Endothelial cell of umbilical vein (primary cell): ENCODE measurements at regions not wholly inside any gene's neighbourhood (a gene's known extent, or its start where the extent isn't known, plus 50 kb on each side); places are given as distances from the start of the nearest gene placed in this dataset.

Experiments
- BruUV-seq: library from RNA; stranded (reverse); fragments of 400-500 nt; replicated peaks from 2 replicates; lab custom pipeline; 2021; lab: Mats Ljungman, UMichigan
- CTCF ChIA-PET: fragments of 300-600, 350-600 bp; sonication (Branson Sonifier 250); formaldehyde crosslinking; loops from one replicate; lab custom pipeline; 2021; ENCODE audit warnings: antibody characterized with exemption, inconsistent platforms; lab: Charles Lee
- POLR2A ChIA-PET: fragments of 300-600, 350-600 bp; sonication (Branson Sonifier 250); formaldehyde crosslinking; loops from one replicate; lab custom pipeline; 2021; ENCODE audit warnings: antibody characterized with exemption, inconsistent platforms; lab: Charles Lee
- DNase-seq: peaks from one replicate; pipeline ENCODE4 v3.0.0-alpha.2; 2011; ENCODE audit warnings: low read depth, low spot score
- FAIRE-seq: peaks from 2 replicates; lab custom pipeline; 2011; peaks lifted over from hg19 to GRCh38; lab: Jason Lieb, UNC
- H2AFZ ChIP-seq: 2 replicates; pipeline ENCODE4 v1.6.0; 2012; ENCODE audit warnings: low read depth, low read length, control low read depth, inconsistent platforms
- H3K27ac ChIP-seq: 2 replicates; pipeline ENCODE4 v1.5.1; 2011; ENCODE audit warnings: low read depth, mild to moderate bottlenecking, control low read depth, low read length, moderate library complexity; ENCODE audit not compliant: insufficient read depth
- H3K27me3 ChIP-seq, 2 experiments: 2 replicates each; pipeline versions ENCODE4 v1.6.0 to v1.6.1; 2011; ENCODE audit warnings: low read length in 2 of 2, mixed read lengths in 1 of 2; ENCODE audit not compliant: control insufficient read depth in 2 of 2, insufficient read depth in 2 of 2
- H3K36me3 ChIP-seq, 2 experiments: 2 replicates in 1 of 2; 3 replicates in 1 of 2; pipeline ENCODE4 v1.5.1; 2011; ENCODE audit warnings: low read length in 2 of 2, mild to moderate bottlenecking in 1 of 2, moderate library complexity in 1 of 2; ENCODE audit not compliant: control insufficient read depth in 2 of 2, insufficient read depth in 2 of 2; ENCODE audit errors: extremely low read depth in 1 of 2
- H3K4me1 ChIP-seq: 3 replicates; pipeline ENCODE4 v1.5.1; 2011; ENCODE audit warnings: mild to moderate bottlenecking, low read length; ENCODE audit not compliant: control insufficient read depth, insufficient read depth; ENCODE audit errors: extremely low read depth
- H3K4me2 ChIP-seq: 2 replicates; pipeline ENCODE4 v1.6.1; 2011; ENCODE audit warnings: low read length, control low read depth, mixed read lengths; ENCODE audit not compliant: insufficient read depth
- H3K4me3 ChIP-seq, 3 experiments: fragments of 200-600 bp in 1 of 3; sonication (generic), shearing (Covaris generic) in 1 of 3; replicated peaks in 1 of 3; 2 replicates each; pipeline ENCODE4 v1.5.1; 2011 to 2016; ENCODE audit warnings: control low read depth in 3 of 3, low read length in 3 of 3, mild to moderate bottlenecking in 2 of 3, inconsistent platforms in 1 of 3, low read depth in 1 of 3, moderate library complexity in 1 of 3; ENCODE audit not compliant: insufficient read depth in 1 of 3
- H3K79me2 ChIP-seq: 2 replicates; pipeline ENCODE4 v1.6.0; 2012; ENCODE audit warnings: low read length, inconsistent platforms; ENCODE audit not compliant: control insufficient read depth, insufficient read depth
- H3K9ac ChIP-seq: replicated peaks from 2 replicates; pipeline ENCODE3; 2011; ENCODE audit warnings: low read length, control low read depth; ENCODE audit not compliant: insufficient read depth; ENCODE audit errors: extremely low read depth
- H3K9me1 ChIP-seq: replicated peaks from 3 replicates; pipeline ENCODE4 v1.6.0; 2011; ENCODE audit warnings: mild to moderate bottlenecking, low read length; ENCODE audit not compliant: control insufficient read depth, insufficient read depth; ENCODE audit errors: extremely low read depth
- H3K9me3 ChIP-seq: replicated peaks from 2 replicates; pipeline ENCODE4 v1.5.1; 2012; ENCODE audit warnings: low read length, inconsistent platforms; ENCODE audit not compliant: control insufficient read depth, insufficient read depth
- H4K20me1 ChIP-seq: replicated peaks from 2 replicates; pipeline ENCODE3; 2011; ENCODE audit warnings: mild to moderate bottlenecking, low read length; ENCODE audit not compliant: control insufficient read depth, insufficient read depth; ENCODE audit errors: extremely low read depth
- EZH2 ChIP-seq: IDR thresholded peaks from 2 replicates; pipeline ENCODE4 v1.6.1; 2012; ENCODE audit warnings: borderline replicate concordance, low read depth, mild to moderate bottlenecking, moderate library complexity, low read length, inconsistent platforms; ENCODE audit not compliant: severe bottlenecking
- FOS ChIP-seq: IDR thresholded peaks from 2 replicates; pipeline ENCODE4 v1.6.1; 2011; ENCODE audit warnings: mild to moderate bottlenecking, low read length, moderate library complexity, borderline replicate concordance; ENCODE audit not compliant: insufficient read depth
- GATA2 ChIP-seq: IDR thresholded peaks from 2 replicates; pipeline ENCODE4 v1.7.0; 2011; ENCODE audit warnings: low read depth, mild to moderate bottlenecking, moderate library complexity, mixed read lengths, low read length; ENCODE audit not compliant: insufficient read length, insufficient read depth
- JUN ChIP-seq: IDR thresholded peaks from 2 replicates; pipeline ENCODE4 v1.6.1; 2011; ENCODE audit warnings: borderline replicate concordance, low read depth; ENCODE audit not compliant: insufficient read length, insufficient read depth
- MAX ChIP-seq: IDR thresholded peaks from 2 replicates; pipeline ENCODE4 v1.6.1; 2011; ENCODE audit not compliant: insufficient read depth, insufficient read length
- MYC ChIP-seq: IDR thresholded peaks from one replicate; pipeline ENCODE4 v1.6.1; 2011; ENCODE audit warnings: mild to moderate bottlenecking, low read depth, low read length
- POLR2A ChIP-seq: IDR thresholded peaks from 2 replicates; pipeline ENCODE4 v1.6.1; 2012; ENCODE audit warnings: low read depth, mild to moderate bottlenecking, control low read depth, low read length
- POLR2AphosphoS5 ChIP-seq: IDR thresholded peaks from 2 replicates; pipeline ENCODE4 v1.6.1; 2012; ENCODE audit warnings: low read depth, mild to moderate bottlenecking, control low read depth, low read length, moderate library complexity; ENCODE audit not compliant: insufficient read depth
- dilution Hi-C: fragments of 300-500 bp; cut with MboI; formaldehyde crosslinking; loops from one replicate; pipeline ENCODE4 v1.15.0; 2019; ENCODE audit warnings: low sequenced_read_pairs; ENCODE audit not compliant: extremely low pct_ligation_motif_present
- intact Hi-C: fragments of 100-400 bp; cut with micrococcal nuclease; formaldehyde crosslinking; loops from one replicate; pipeline ENCODE4 v1.10.0; 2022
- TF ChIP-seq, protein P1 (sequence below), 2 donors: IDR thresholded peaks; 1 replicate in 1 of 2; 2 replicates in 1 of 2; pipeline ENCODE4 v1.5.1; 2011; ENCODE audit warnings: low read length in 2 of 2, mild to moderate bottlenecking in 2 of 2, moderate library complexity in 2 of 2, control low read depth in 1 of 2, inconsistent platforms in 1 of 2, low read depth in 1 of 2; ENCODE audit not compliant: insufficient read depth in 1 of 2; ENCODE audit errors: extremely low read depth in 1 of 2

- Histone ChIP-seq H3K4me1 (peaks cover 3% of the 10 kb centered on the region), H3K9me1 (no peaks in the 10 kb centered on the region), H3K27me3 (no peaks in the 10 kb centered on the region), H2AFZ (no peak overlapping the region), H3K4me2 (no peak overlapping the region), H3K9me3 (no peaks in the 10 kb centered on the region), H3K9ac (no peak overlapping the region), H3K27ac (no peak overlapping the region), H3K4me3 (no peak overlapping the region), H3K79me2 (no peaks in the 10 kb centered on the region), H3K36me3 (no peaks in the 10 kb centered on the region), H4K20me1 (no peaks in the 10 kb centered on the region)
- POLR2A ChIA-PET, result no interaction called here
- DNase-seq, result no peak
- BruUV-seq, result no TSS peak
- CTCF ChIA-PET, result no interaction called here
- dilution Hi-C loops (no loop called here), intact Hi-C loops (no loop called here)
- TF ChIP-seq POLR2AphosphoS5, result no peak
- no peak for TF ChIP-seq FOS
- no peak for TF ChIP-seq POLR2A
- TF ChIP-seq MYC, result no peak
- TF ChIP-seq, protein P1, sequence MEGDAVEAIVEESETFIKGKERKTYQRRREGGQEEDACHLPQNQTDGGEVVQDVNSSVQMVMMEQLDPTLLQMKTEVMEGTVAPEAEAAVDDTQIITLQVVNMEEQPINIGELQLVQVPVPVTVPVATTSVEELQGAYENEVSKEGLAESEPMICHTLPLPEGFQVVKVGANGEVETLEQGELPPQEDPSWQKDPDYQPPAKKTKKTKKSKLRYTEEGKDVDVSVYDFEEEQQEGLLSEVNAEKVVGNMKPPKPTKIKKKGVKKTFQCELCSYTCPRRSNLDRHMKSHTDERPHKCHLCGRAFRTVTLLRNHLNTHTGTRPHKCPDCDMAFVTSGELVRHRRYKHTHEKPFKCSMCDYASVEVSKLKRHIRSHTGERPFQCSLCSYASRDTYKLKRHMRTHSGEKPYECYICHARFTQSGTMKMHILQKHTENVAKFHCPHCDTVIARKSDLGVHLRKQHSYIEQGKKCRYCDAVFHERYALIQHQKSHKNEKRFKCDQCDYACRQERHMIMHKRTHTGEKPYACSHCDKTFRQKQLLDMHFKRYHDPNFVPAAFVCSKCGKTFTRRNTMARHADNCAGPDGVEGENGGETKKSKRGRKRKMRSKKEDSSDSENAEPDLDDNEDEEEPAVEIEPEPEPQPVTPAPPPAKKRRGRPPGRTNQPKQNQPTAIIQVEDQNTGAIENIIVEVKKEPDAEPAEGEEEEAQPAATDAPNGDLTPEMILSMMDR (IDR thresholded peaks at IDR 0.05; ENCODE audit: extremely low read depth in 1 of 2, insufficient read depth in 1 of 2, low read depth in 1 of 2, low read length in 2 of 2), result no peak
- TF ChIP-seq EZH2, result no peak
- TF ChIP-seq MAX, result no peak
- TF ChIP-seq GATA2, result no peak
- no peak for TF ChIP-seq JUN
- FAIRE-seq, result no peak
Observed at GRCh38 chr18:71327850-71328249, 1039.0 kb downstream of the SOCS6 start.
